GM21367 (cell line): ENCODE measurements at regions not wholly inside any gene's neighbourhood (a gene's known extent, or its start where the extent isn't known, plus 50 kb on each side); places are given as distances from the start of the nearest gene placed in this dataset.
"Not testable (repeated sequence)": the region's sequence is repeated elsewhere in the genome, so short reads cannot be mapped to it uniquely, and the experiment has no call there.

Source experiments
- ATAC-seq: cut with Tn5 transposase; IDR thresholded peaks from one replicate; pipeline ENCODE4 v1.9.1; 2021; ENCODE audit not compliant: unreplicated experiment

GRCh38 chr7:88615336-88615735 lies 144.2 kb upstream of the ZNF804B start:
- ATAC-seq, result no peak

DNA sequence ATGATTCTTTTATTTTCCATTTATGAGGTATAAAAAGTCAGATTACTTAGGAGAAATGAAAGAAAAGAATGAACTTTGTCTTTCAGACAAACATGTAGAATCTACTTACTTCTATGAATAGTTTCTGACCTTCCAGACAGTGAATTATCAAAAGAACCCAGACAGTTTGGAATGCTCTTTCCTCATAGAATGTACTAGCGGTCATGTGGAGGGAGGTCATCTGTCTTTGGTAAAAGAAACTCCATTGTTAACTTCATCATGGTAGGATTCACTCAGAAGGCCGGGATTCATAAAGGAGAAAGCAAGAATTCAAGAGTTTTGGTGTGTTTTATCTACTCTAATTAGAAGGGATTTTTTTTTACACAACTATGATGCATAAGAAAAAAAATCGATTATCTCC lies 144.8 kb upstream of the ZNF804B start:
- no peak for ATAC-seq

DNA sequence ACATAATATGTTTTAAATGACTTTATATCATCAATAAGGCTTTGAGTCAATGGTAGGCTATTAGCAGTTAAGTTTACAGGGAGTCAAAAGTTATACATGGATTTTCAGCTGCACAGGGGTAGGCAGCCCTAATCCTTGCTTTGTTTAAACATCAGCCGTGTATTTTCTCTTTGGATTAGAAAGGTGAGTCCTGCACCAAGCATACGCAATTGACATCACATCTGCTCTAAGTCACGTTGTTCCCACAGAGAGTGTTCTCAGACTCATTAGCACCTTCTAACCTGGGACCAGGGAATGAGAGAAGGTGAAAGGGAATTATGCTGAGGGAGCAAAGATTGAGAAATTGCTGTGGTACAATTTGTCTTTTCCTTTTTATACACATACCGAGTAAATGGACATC lies 148.6 kb upstream of the ZNF804B start:
- no peak for ATAC-seq

GRCh38 chr7:88600695-88601094 lies 158.8 kb upstream of the ZNF804B start:
- ATAC-seq, result no peak

- no peak for ATAC-seq
Measured at GRCh38 chr7:88599528-88599927, 160.0 kb upstream of the ZNF804B start.

GRCh38 chr7:88597941-88598425 lies 161.5 kb upstream of the ZNF804B start:
- no peak for ATAC-seq

DNA sequence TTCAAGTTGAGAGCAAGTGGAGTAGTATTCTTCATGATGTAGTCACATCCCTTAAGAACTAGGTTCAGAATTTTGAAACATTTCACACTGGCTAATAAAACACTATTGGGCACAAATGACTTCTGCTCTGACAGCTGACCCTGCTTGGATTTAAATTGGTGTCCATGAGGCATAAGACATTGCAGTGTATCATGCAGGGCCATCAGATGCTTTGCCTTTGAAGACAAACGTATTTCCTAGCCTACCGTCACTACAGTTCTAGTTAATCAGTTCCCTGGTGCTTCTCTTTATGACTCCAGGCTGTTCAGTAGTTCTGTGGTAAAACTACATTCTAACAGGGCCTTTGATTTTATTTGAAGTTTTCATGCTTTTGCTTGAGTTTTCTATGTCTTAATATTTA lies 168.5 kb upstream of the ZNF804B start:
- no peak for ATAC-seq

GRCh38 chr7:88589927-88590326 lies 169.6 kb upstream of the ZNF804B start:
- no peak for ATAC-seq

DNA sequence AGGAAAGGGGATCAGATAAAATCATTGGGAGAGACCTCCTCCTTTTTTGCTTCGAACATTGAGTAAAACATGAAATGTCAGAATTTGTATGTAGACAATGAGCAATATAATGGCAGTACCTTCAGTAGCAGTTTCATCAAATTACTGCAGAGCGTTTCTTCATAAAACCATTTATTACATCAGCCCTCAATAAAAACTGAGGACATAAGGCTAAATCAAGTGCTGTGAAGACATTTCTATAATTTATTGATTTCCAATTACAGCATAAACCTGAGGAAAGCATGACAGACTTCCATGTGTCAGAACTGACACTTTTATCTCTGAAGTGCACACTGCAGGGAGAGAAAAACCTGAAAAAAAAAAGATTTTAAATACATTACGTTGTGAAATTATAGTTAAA lies 172.6 kb upstream of the ZNF804B start:
- ATAC-seq, result no peak

- no peak for ATAC-seq
Measured at GRCh38 chr7:88586219-88586618, 173.3 kb upstream of the ZNF804B start.

DNA sequence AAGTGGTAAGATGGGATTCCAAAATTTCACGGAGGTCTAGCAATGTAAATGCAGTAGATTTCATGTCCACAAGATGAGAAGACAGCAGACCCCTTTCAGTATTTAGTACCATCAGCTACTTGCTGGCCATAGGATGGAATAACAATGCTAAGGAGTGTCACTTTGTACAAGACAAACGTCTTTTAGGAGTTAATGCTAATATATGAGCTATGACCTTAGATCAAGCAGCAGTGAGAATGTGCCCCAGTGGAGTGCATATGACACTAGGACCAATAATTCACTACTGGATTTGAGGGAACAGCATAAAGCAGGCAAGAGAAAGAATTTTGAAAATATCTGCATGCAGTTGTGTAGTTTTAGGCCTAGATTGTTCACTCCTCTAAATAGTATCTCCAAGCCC lies 182.8 kb upstream of the ZNF804B start:
- no peak for ATAC-seq

DNA sequence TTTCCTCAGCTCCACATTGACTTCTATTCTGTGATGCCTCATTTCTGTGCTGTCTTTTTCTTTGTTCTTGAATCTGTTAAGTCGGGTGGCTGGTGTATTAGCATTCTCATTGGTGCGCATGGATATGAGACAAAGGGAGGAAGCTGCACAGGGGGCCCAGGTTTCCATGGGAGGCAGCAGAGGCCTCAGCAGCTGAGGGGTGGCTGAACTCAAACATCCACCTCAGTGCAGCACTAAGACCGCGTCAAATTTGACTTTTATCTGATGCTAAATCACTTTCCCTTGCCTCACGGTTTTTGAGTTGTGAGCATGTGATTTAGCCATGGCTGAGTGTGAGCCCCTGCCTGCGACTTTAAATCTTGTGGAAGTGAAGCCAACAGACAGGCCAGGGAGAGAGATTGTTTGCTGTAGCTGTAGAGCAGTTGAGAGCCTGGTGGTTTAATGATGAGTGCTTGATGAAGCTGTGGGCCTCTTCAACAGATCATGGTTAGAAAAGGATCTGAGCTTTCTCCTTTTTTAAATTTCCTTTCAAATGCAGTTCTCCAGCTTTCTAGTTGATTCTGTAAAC lies 193.3 kb upstream of the ZNF804B start:
- ATAC-seq, result no peak

GRCh38 chr7:88565401-88565800 lies 194.1 kb upstream of the ZNF804B start:
- no peak for ATAC-seq

DNA sequence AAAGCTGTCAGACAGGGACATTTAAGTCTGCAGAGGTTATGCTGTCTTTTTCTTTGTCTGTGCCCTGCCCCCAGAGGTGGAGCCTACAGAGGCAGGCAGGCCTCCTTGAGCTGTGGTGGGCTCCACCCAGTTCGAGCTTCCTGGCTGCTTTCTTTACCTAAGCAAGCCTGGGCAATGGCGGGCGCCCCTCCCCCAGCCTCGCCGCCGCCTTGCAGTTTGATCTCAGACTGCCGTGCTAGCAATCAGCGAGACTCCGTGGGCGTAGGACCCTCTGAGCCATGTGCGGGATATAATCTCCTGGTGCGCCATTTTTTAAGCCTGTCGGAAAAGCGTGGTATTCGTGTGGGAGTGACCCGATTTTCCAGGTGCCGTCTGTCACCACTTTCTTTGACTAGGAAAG lies 203.1 kb upstream of the ZNF804B start:
- not testable (repeated sequence) for ATAC-seq

DNA sequence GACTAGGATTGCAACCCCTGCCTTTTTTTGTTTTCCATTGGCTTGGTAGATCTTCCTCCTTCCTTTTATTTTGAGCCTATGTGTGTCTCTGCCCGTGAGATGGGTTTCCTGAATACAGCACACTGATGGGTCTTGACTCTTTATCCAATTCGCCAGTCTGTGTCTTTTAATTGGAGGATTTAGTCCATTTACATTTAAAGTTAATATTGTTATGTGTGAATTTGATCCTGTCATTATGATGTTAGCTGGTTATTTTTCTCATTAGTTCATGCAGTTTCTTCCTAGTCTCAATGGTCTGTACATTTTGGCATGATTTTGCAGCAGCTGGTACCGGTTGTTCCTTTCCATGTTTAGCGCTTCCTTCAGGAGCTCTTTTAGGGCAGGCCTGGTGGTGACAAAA lies 204.7 kb upstream of the ZNF804B start:
- not testable (repeated sequence) for ATAC-seq

DNA sequence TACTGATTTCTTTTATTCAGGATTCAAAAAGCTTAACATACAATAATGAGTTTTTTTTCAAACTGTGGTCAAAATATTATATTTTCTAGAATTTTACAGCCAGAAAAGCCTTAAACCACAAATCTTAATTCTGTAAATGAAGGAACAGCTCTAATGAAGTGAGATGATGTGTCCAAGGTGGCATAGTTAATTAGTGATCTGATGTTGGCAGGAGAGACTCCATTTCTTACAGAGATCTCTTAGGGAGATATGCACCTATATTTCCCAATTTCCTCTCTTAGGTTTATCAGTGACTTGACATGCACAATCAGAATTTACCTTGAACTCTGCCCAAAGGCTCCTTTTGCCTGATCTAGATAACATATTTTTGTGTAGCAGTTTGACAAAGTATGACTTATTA lies 211.1 kb upstream of the ZNF804B start:
- no peak for ATAC-seq

- no peak for ATAC-seq
Measured at GRCh38 chr7:88546808-88547207, 212.7 kb upstream of the ZNF804B start.

GRCh38 chr7:88545663-88546062 lies 213.8 kb upstream of the ZNF804B start:
- no peak for ATAC-seq

- ATAC-seq, result no peak
Measured at GRCh38 chr7:88540012-88540411, 219.5 kb upstream of the ZNF804B start.

DNA sequence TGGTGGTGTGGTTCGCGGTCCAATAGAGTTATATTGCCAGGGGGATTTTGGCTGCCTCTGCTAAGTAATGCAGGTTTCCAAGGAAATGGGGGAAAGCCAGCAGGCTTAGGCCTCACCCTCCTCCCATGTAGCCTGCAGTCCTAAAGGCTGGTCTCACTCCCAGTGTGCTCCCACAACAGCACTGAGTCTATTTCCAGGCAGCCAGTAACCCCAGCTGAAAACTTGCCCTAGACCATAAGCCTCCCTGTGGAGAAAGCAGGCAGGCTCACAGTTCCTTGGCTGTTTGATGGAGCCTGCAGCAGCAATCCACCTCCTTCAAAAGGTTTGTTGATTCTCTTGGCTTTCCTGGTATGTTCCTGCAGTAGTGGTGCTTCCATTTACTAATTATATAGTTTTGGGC lies 220.0 kb upstream of the ZNF804B start:
- no peak for ATAC-seq

DNA sequence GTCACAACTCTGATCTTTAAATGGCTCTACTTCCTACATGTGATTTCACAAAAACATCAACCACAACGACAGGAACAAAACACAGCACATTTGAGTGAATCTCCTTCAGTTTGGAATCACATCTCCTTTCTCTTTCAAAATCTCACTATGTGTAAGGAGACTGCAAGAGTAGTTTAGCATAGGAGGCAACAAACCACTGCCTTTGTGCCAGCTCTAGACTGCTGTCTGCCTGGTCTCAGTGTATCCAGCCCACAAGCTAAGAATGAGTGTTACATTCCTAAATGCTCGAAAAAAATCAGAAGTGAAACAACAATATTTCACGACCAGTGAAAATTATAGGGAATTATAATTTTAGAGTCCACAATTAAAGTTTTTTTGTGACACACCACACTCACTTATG lies 217.0 kb upstream of the STEAP4 start:
- ATAC-seq, result no peak

DNA sequence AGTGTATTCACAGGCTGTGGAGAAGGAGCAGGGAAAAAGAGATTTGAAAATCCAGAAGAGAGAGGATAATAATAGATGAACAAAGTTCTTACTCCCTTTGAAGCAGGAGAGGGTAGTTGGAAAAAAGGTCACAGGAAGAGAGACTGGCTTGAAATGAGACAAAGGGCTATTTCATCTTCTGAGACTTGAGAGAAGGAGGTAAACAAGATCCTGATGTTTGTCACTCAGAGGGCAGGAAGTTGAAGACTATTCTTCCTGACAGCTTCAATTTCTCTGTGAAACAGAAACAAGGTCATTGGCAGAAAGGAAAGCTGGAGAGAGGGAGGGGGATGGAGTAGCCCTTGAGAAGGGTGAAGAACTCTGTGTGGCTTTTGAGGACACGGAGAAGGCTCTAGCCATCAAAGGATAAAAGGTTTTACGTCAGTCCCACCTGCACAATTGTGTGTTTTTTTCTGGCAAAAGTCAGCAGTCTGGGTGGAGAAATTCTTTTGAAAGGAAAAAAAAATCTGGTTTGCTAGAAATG lies 216.1 kb upstream of the STEAP4 start:
- no peak for ATAC-seq

- ATAC-seq, result no peak
Measured at GRCh38 chr7:88516429-88516828, 209.7 kb upstream of the STEAP4 start.
